HG03095 (cell line): ENCODE measurements at regions not wholly inside any gene's neighbourhood (a gene's known extent, or its start where the extent isn't known, plus 50 kb on each side); places are given as distances from the start of the nearest gene placed in this dataset.
"Not testable (repeated sequence)": the region's sequence is repeated elsewhere in the genome, so short reads cannot be mapped to it uniquely, and the experiment has no call there.

Experiments used
- ATAC-seq: cut with Tn5 transposase; IDR thresholded peaks from one replicate; pipeline ENCODE4 v1.9.1; 2021; ENCODE audit warnings: moderate library complexity; ENCODE audit not compliant: unreplicated experiment

DNA sequence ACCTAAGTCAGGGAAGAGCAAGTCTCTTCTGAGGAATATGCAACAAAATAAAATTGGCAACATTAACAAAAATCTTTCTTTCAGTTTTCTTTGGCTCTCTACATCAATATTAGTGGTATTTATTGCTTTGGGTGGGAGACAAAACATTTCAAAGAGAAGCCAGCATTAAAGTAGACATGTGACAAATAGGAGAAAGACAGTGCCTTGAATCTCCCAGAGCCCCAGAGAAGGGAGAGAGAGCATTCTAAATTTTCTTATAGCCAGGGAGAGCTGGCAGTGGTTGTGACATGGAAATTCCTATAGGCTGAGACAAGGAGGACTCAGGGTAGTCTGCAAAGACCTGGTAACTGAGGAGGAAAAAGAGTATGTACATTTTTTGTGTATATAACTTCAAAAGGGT is 79.4 kb upstream of the NREP start:
- ATAC-seq = no peak

DNA sequence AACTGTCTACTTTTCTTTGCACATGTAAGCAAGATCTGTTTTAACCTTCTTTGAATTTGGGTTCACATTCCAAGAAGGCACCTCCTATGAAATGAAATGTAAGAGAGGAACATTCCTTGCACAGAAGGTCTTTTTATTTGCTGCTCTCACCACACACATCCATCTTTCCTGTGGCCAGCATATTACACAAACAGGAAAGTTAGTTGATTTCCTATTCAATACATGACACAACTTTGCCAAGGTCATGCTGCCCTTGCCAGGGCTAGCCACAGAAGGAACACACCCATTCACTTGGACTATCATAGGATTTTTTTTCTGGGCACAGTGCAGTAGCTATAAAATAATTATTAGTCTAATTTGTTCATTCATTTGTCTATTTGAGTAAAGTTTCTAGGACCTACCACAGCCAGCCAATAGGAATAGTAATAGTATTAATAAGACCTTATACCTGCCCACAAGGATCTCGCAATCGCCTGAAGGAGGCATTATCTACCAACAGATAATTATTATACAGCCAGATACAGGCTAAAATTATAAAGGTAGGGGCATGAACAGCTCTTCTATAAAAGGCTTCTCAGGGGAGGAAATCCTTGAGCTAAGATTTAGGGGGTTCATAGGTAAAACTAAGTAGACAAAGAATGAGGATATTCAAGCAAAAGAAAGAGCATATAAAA is 78.1 kb upstream of the NREP start:
- no peak for ATAC-seq

DNA sequence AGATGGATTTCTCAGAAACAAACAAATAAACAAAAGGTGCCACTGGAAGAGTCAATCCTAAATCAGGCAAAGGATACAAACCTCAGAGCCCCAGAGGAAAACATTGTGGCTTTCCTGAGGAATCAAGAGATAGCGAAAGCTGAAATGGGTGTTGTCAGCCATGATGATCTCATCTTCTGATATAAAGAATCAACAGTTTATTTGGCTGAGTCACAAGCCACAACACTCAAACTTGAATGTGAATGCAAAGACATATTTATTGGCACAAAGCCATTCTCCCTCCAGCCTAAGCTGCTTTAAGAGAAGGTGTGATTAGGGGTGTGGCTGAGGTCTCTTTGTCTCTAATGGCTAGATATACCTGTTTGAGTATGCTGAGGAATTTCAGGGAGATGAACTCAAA is 73.3 kb upstream of the NREP start:
- no peak for ATAC-seq

DNA sequence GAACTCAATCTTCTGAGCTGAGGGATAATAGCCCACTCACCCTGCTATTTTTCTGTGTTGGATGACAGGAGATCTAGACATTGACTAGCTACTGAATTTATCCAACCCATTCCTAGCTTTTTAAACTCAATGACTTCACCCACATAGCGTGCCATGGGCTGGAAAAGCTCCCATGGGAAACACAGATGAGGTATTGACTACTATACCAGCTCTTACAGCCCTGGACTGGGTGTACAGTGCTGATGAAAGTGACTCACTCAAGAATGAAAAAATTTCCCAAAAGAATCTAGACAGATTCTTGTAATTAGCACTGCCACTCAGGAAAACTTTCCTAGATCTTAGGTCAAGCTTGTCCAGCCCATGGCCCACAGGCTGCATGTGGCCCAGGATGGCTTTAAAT is 72.7 kb upstream of the NREP start:
- no peak for ATAC-seq

DNA sequence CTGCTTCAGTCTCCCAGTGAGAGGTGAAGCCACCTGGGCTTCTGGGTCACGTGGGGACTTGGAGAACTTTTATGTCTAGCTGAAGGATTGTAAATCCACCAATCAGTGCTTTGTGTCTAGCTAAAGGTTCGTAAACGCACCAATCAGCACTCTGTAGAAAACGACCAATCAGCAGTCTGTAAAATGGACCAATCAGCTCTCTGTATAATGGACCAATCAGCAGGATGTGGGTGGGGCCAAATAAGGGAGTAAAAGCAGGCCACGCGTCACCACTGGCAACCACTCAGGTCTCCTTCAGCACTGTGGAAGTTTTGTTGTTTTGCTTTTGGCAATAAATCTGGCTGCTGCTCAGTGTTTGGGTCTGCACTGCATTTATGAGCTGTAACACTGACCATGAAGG is 69.1 kb upstream of the NREP start:
- ATAC-seq = no peak

DNA sequence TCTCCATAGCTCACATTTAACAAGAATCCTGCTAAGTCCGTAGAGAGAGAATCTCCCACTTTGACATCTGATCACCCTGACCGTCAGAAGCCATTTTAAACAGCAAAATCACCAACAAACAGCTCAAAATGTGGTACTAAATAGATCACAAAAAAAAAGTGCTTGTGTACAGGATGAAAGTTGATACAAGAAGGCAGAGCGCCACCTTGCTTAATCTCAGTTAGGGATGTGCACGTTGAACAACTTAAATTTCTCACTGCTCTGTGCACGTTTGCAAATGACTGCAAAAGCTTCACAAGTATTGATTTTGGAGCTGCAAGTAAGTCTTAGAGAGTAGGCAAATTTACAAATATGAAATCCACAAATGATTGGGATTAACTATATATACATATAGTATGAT is 63.1 kb upstream of the NREP start:
- ATAC-seq = no peak

DNA sequence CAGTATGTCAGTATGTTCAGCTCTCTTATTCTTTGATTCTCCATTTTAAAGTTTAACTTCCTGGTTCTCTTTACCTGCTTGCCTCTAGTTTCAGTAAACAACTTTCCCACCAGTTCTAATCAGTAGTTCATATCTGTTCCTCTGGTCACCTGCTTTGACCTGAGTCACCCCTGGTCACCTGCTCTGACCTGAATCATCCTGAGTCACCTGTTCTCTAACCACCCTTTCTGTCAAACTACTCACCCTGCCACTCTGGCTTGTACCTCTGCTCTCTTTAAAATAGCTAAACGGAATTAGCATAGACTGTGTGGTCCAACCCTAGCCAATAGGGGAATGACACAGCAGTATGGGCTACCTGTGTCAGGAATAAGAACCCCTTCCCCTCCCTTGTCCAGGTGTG is 62.0 kb upstream of the NREP start:
- not testable (repeated sequence) for ATAC-seq

DNA sequence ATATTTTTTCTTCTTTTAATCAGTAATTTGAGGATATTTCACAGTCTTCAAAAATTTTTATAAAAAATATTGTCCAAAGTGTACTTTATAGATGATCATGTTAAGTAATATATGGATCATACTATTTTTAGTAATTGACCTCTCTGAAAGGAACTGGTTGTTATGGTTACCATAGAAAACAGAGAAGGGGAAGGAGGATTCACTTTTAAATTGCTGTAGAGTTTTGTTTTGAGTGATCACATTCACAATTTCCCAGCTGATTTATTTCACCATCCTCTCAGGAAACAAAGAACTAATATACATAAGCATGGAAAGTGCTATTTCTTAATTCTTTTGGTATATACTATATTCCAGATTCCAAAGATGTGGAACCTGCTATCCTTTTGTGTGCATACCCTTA is 56.5 kb upstream of the NREP start:
- no peak for ATAC-seq

DNA sequence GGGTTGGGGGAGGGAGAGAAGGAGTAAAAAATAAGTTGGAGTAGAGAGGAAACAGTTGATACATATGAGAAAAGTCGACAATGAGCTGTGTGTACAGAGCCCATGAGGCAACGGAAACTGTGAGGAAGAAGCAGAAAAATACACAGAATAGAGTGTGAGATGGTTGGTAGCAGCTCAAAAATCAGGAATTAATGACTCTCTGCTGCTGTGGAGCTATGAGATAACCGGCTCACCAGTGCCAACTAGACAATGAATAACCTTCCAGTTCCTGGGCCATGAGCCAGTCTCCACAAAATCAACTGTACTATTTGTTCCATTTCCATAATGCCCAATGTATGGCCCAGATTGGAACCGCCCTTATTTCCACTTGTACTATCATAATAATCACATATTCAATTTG is 53.1 kb upstream of the NREP start:
- ATAC-seq = no peak
